HG02840 (cell line): ENCODE measurements at regions not wholly inside any gene's neighbourhood (a gene's known extent, or its start where the extent isn't known, plus 50 kb on each side); places are given as distances from the start of the nearest gene placed in this dataset.
A peak's percentile ranks its signal among the peaks of the same experiment; 100 is the strongest.
"Not testable (repeated sequence)": the region's sequence is repeated elsewhere in the genome, so short reads cannot be mapped to it uniquely, and the experiment has no call there.

Experiments
- ATAC-seq: cut with Tn5 transposase; IDR thresholded peaks from one replicate; pipeline ENCODE4 v1.9.1; 2021; ENCODE audit warnings: mild to moderate bottlenecking, moderate library complexity, moderate number of reproducible peaks; ENCODE audit not compliant: unreplicated experiment, low FRiP score

- ATAC-seq = no peak
These were observed 654.6 kb upstream of the API5 start for GRCh38 chr11:42657169-42657568.

- no peak for ATAC-seq
These were observed 649.9 kb upstream of the API5 start for GRCh38 chr11:42661942-42662341.

- ATAC-seq = no peak
These were observed 642.4 kb upstream of the API5 start for GRCh38 chr11:42669248-42669976.

DNA sequence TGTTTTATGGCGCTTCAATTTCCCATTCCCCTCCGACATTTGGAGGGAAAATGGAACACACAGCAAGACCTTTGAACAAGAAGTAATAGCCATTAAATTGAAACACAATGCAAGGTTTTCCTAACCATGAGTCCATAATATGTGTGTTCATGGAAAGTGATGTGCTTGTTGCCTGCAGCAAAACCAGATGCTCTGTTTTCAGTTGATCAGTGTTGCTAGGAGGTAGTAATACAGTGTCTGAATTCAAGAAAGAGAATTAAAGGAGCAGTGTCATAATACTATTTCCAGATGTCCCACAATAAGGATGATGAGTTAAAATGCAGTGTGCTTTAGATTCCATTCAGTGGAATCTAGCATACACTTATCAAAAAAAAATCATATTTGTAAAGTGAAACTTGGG, 637.4 kb upstream of the API5 start:
- no peak for ATAC-seq

GRCh38 chr11:42707541-42707940, 604.3 kb upstream of the API5 start:
- no peak for ATAC-seq

DNA sequence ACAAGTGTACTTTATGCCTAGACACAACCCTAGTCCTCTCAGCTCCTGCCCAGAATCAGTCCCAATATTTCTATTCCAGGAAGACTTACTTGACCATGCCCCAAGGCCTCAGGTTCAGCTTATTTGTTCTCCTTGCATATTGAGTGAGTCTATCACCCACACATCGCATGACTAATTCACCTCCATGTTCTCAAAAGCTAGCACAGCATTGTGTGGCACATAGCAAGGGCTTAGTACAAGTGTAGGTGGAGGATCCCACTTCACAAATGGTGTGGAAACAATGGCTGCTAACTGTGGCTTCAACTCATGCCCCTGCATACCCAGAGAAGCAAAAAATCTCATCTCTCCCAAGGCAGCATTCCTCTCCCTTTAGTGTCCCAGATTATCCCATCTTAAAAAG, 602.6 kb upstream of the API5 start:
- no peak for ATAC-seq

DNA sequence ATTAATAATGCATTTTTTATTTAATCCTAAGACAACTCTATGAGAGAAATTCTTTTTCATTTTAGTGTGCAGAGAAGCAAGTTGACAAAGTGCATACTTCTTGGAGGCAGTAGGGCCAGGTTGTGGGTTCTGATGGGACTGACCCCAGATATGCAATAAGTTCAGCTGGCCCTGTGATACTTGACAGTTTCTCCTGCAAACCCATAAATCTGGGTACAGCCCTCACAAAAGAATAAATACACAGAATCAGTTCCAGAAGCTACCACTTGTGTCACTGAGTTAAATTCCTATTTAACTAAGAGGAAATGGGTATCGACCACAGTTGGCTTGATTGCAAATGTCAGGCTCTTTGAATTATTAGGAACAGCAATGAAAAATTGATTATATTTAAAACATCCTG, 598.5 kb upstream of the API5 start:
- ATAC-seq = no peak

DNA sequence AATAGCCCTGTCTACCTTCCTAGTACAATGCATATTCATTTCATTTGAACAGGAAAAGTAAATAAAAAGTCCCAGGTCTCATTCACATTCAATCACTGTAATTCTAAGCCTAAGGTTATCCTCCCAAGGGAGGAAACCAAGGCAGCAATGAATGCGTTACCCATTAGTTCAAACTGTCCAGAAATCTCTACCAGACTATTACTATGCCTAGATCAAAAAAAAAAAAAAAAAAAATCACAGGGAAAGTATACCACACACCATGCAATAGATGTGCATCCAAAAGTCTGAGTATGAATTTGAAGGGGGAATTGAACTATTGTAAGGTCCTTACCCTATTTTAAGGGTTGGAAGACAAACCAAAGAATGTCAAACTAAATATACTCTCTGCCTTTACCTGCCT, 598.0 kb upstream of the API5 start:
- ATAC-seq = no peak

DNA sequence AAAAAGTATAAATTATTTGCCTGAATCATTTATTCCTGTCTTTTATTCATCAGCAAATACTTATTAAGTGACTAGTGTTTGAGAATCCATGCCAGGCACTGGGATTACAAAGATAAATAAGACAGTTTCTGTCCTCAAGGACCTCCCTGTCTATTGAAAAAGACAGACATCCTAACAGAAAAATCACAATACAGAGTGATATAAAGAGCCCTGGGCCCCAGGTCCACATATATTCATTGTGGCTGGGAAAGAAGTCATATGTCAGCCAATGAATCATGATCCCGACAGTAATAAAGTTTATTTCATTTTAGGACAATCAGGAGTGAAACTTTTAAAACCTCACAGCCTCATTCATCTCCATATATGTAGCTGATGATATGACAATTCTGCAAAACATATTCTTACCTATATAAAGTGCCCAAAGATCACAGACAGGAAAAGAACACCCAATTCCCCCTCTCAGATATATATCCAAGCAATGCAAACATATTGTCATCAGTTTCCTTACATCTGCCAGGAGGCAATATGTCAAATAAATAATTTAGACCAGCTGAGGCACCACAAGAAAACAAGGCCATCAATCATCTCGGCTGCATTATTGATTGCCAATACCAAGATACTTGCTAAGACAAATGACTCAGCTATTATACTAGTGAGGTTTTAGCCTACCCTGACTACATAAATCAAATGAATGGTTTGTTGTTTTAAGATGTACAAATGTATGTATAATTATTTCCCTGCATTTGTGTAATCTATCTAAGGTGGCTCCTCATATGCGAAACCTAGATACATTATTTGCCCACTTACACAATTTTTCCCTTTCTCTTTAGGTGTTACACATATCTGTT, 590.9 kb upstream of the API5 start:
- no peak for ATAC-seq

DNA sequence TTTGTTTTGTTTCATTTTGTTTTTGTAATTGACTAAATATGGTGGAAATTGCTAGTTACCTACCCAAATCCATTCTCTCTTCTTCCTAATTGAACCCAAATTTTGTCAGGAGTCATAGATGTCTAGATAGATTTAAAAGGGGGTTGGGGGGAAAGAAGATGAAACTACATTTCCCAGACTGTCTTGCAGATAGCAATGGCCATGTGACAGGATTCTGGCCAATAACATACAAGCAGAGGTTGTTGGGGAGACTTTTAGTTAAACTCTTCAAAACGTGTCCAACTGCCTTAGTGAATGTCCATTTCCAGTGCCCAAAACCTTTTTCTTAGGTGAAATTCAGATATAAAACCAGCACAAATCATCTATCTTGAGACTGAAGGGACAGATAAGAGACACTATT, 583.9 kb upstream of the API5 start:
- no peak for ATAC-seq

DNA sequence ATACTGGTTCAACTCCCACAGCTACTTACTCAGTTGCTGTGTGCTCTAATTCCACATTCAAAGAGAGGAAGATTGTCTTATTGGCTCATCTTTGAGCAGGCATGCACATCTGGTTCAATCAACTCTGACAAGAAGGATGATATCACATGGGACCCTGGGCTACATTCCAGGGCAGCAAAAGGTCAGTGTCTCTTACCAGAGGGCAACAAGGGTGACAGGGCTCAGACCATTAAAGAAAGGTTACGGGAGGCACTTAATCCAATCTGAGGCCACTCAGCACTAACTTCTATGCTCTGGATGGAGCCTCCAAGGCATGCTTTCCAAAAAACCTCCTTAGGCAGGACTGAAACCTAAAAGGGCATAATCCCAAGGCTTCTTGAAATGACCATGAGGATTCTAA, 549.4 kb upstream of the API5 start:
- ATAC-seq = no peak

- ATAC-seq = no peak
These were observed 546.9 kb upstream of the API5 start for GRCh38 chr11:42764936-42765335.

- no peak for ATAC-seq
These were observed 543.2 kb upstream of the API5 start for GRCh38 chr11:42768576-42768975.

- ATAC-seq = peak; percentile 73
These were observed 541.2 kb upstream of the API5 start for GRCh38 chr11:42770444-42771065.

GRCh38 chr11:42772886-42773285, 538.9 kb upstream of the API5 start:
- no peak for ATAC-seq

DNA sequence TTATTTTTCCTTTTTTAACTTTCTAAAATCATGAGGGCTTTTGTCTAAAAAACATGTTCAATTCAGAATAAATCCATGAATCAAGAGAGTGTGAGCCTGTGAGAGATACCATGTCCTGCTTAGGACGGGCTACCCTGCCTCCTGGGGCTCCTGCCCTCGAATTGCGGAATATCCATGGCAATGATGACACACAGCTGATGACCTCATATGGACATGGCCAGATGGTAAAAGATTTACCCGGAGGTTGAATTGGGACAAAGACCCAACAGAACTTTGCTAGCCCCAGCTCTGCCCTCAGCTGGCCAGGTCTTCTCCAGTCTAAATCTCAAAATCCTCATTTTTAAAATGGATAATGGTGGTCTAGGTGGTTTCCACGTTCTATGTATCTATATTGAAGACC, 538.1 kb upstream of the API5 start:
- ATAC-seq = no peak

- no peak for ATAC-seq
These were observed 537.2 kb upstream of the API5 start for GRCh38 chr11:42774567-42774966.

- ATAC-seq = no peak
These were observed 534.0 kb upstream of the API5 start for GRCh38 chr11:42777776-42778175.

GRCh38 chr11:42778193-42778592, 533.6 kb upstream of the API5 start:
- no peak for ATAC-seq

DNA sequence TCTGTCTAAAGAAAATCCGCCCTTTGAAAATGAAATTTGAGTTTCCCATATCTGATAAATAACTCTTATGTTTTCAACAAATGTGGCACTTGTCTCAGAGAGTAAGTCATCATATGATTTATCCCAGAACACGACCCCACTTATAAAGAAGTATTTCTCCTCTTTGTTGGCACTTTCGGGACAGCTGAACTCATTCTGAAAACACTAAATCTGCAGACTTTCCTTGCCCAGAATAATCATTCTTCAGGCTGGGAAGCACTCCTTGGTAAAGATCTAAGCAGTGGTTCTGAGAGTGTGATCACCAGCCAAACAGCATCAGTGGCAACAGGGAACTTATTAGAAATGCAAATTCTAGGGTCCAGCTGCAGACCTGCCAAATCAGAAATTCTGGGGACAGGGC, 532.2 kb upstream of the API5 start:
- no peak for ATAC-seq

DNA sequence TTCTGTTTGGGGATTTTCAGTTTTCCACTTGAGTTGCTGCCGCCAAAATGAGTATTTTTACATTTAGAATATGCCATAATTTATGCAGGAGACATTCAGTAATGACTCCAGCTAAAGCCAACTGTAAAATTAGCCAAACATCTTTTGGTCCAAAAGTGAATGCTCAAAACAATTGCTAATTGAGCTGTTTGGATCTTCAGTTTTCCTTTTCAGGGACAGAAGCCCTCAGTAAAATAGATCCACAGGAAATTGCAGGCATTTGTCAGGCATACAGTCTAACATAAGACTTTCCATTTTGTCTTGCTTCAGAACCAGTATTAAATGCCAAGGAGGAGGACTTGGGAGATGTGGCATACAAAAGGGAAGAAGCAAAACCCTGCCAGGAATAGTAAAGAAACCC, 524.8 kb upstream of the API5 start:
- ATAC-seq = no peak

DNA sequence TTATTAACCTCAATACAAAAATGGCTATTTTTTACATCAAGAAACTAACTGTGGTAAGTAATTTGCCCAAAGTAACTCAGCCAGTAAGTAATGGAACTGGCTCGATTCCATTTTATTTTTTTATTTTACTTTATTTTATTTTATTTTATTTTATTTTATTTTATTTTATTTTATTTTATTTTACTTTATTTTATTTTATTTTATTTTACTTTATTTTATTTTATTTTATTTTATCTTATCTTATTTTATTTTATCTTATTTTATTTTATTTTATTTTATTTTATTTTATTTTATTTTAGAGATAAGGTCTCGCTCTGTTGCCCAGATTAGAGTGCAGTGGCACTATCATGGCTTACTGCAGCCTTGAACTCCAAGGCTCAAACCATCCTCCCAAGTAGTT, 516.3 kb upstream of the API5 start:
- not testable (repeated sequence) for ATAC-seq
